ENCODE measurements at regions not wholly inside any gene's neighbourhood (a gene's known extent, or its start where the extent isn't known, plus 50 kb on each side); places are given as distances from the start of the nearest gene placed in this dataset.

DNA sequence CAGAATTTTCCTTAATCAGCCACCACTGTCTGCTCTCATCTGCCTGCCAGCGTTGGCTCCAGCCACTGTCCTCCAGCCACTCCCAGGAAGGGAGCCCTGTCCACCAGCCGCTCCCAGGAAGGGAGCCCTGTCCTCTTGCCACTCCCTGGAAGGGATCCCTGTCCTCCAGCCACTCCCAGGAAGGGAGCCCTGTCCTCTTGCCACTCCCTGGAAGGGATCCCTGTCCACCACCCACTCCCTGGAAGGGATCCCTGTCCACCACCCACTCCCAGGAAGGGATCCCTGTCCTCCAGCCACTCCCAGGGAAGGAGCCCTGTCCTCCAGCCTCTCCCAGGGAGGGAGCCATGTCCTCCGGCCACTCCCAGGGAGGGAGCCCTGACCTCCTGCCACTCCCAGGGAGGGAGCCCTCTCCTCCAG is 726.5 kb downstream of the PTPRU start:
- DNase-seq (ENCODE audit: low read depth in 1 of 2, low spot score in 1 of 2) (peak in 1 of 2 experiments; percentile 26), ATAC-seq (no peak; a peak in 1 of 6 replicates), FAIRE-seq (no peak)
- H3K27ac ChIP-seq = peak overlapping the region in 1 of 2 experiments; percentile 37; a peak in 1 of 6 replicates
- H3K9me3 ChIP-seq = no peaks in the 10 kb centered on the region
- H3K4me3 ChIP-seq = no peak overlapping the region
- H3K4me2 ChIP-seq = no peak overlapping the region
- TF ChIP-seq HOXB13 (CRISPR knock-in tag; IDR thresholded peaks at IDR 0.05; ENCODE audit: low read depth) (no peak), NPAS2 (CRISPR knock-in tag; IDR thresholded peaks at IDR 0.05; ENCODE audit: borderline replicate concordance) (no peak), TFCP2L1 (CRISPR knock-in tag; IDR thresholded peaks at IDR 0.05) (no peak), JUNB (IDR thresholded peaks at IDR 0.05) (no peak), SMC3 (IDR thresholded peaks at IDR 0.05) (no peak), NR3C1 (IDR thresholded peaks at IDR 0.05) (no peak), KDM1A (IDR thresholded peaks at IDR 0.05; ENCODE audit: low read depth) (no peak), RFX5 (IDR thresholded peaks at IDR 0.05) (no peak), FOXS1 (CRISPR knock-in tag; IDR thresholded peaks at IDR 0.05) (no peak), KDM5A (IDR thresholded peaks at IDR 0.05) (no peak), MAZ (IDR thresholded peaks at IDR 0.05; ENCODE audit: borderline replicate concordance, low read depth, low read length) (no peak), ZNF302 (CRISPR knock-in tag; IDR thresholded peaks at IDR 0.05) (no peak)
- TF ChIP-seq, protein P1, sequence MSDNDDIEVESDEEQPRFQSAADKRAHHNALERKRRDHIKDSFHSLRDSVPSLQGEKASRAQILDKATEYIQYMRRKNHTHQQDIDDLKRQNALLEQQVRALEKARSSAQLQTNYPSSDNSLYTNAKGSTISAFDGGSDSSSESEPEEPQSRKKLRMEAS (IDR thresholded peaks at IDR 0.05) = no peak
- WGBS (ENCODE audit: missing lambda C conversion rate) = no CpG with 5 or more reads among the region's 3 CpGs
- POLR2A ChIA-PET = no interaction called here
- CTCF ChIA-PET = no interaction called here
- H3K4me1 ChIP-seq = no peaks in the 10 kb centered on the region; the same call in 2 of the 3 replicates

DNA sequence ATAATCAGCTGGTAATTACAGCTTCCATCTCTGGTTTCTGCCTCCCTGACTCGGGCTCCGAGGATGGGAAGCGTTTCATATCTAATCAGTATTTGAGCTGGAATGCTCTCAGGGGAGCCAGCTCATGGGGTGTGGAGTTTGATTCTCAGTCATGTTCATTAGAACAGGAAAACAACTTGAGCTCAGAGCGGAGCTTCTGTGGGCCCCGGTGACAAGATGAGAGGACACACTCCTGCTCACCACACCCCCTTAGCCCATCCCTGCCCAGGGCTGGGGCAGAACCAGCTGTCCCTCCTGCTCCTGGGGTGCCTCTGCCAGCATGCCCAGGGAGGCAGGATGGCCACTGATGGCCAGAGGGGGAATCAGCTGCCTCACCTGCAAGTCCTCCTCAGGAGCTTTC is 726.0 kb downstream of the PTPRU start:
- Histone ChIP-seq H3K4me1 (no peaks in the 10 kb centered on the region; the same call in 2 of the 3 replicates), H3K27ac (peak overlapping the region in 1 of 2 experiments; percentile 37; a peak in 1 of 6 replicates), H3K4me3 (no peak overlapping the region), H3K9me3 (no peaks in the 10 kb centered on the region), H3K4me2 (no peak overlapping the region)
- TF ChIP-seq FOSB (CRISPR knock-in tag; IDR thresholded peaks at IDR 0.05) (no peak), CHD4 (IDR thresholded peaks at IDR 0.05; ENCODE audit: borderline replicate concordance) (no peak), HOXB13 (CRISPR knock-in tag; IDR thresholded peaks at IDR 0.05; ENCODE audit: low read depth) (no peak), CHD2 (IDR thresholded peaks at IDR 0.05; ENCODE audit: low read length, partially characterized antibody) (no peak), TP53 (CRISPR knock-in tag; IDR thresholded peaks at IDR 0.05) (no peak), MAFK (IDR thresholded peaks at IDR 0.05; ENCODE audit: partially characterized antibody) (no peak)
- ChIA-PET CTCF (no interaction called here), POLR2A (no interaction called here)
- ATAC-seq (no peak), DNase-seq (ENCODE audit: low read depth in 1 of 2, low spot score in 1 of 2) (no peak), FAIRE-seq (no peak)
- WGBS (ENCODE audit: missing lambda C conversion rate) = 83% methylated on average over 4 of the region's 5 CpGs

DNA sequence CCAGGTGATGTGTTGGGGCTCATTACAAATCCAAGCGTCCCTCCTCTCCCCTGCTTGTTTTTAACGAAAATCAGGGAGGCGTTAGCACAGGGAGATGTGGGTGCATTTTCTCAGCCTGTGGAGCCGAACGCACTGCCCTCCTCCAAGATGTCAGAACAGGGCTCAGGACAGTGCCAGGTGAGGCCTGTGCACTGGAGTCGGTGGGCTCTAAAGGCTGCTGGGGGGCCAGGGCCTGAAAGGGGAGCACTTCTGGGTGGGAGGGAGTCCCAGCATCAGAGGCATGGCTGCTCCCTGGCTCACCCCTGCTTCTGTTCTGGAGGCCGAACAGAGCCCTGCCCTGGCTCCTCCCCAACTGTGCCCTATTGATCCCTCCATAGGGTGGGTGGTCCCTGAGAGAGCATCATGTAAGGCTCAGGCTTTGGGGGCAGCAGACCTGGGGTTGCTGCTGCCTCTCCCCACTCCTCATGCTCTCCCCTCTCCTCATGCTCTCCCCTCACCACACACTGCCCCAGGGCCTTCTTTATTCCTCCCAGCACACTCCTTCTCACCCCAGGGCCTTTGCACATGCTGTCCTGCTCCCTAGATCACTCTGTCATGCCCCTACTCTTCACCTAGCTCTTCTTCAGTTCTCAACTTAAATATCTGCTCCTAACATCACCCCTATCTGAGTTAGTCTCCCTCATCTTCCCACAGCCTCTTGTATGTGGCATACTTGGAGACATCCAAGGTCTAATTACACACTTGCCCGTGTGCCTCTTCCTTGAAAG is 725.2 kb downstream of the PTPRU start:
- 78% methylated on average over 4 of the region's 8 CpGs for WGBS (ENCODE audit: missing lambda C conversion rate)
- CTCF ChIA-PET = no interaction called here
- Histone ChIP-seq H3K27ac (no peak overlapping the region), H3K4me2 (no peak overlapping the region), H3K4me3 (no peak overlapping the region), H3K9me3 (no peaks in the 10 kb centered on the region), H3K4me1 (no peaks in the 10 kb centered on the region; the same call in 2 of the 3 replicates)
- POLR2A ChIA-PET = no interaction called here
- ATAC-seq (no peak), FAIRE-seq (no peak), DNase-seq (ENCODE audit: low read depth in 1 of 2, low spot score in 1 of 2) (no peak)
- no peak for TF ChIP-seq BHLHE40 (IDR thresholded peaks at IDR 0.05; ENCODE audit: low read depth, low read length)
- no peak for TF ChIP-seq CHD2 (IDR thresholded peaks at IDR 0.05; ENCODE audit: low read length, partially characterized antibody)
- TF ChIP-seq, protein P2, sequence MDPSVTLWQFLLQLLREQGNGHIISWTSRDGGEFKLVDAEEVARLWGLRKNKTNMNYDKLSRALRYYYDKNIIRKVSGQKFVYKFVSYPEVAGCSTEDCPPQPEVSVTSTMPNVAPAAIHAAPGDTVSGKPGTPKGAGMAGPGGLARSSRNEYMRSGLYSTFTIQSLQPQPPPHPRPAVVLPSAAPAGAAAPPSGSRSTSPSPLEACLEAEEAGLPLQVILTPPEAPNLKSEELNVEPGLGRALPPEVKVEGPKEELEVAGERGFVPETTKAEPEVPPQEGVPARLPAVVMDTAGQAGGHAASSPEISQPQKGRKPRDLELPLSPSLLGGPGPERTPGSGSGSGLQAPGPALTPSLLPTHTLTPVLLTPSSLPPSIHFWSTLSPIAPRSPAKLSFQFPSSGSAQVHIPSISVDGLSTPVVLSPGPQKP (IDR thresholded peaks at IDR 0.05; ENCODE audit: low read depth, low read length) = no peak
- no peak for TF ChIP-seq HOXB5 (CRISPR knock-in tag; IDR thresholded peaks at IDR 0.05)
- no peak for TF ChIP-seq JUN (IDR thresholded peaks at IDR 0.05)
- TF ChIP-seq ZNF302 (CRISPR knock-in tag; IDR thresholded peaks at IDR 0.05) = no peak
- no peak for TF ChIP-seq HEYL (CRISPR knock-in tag; IDR thresholded peaks at IDR 0.05)
- TF ChIP-seq, protein P3, sequence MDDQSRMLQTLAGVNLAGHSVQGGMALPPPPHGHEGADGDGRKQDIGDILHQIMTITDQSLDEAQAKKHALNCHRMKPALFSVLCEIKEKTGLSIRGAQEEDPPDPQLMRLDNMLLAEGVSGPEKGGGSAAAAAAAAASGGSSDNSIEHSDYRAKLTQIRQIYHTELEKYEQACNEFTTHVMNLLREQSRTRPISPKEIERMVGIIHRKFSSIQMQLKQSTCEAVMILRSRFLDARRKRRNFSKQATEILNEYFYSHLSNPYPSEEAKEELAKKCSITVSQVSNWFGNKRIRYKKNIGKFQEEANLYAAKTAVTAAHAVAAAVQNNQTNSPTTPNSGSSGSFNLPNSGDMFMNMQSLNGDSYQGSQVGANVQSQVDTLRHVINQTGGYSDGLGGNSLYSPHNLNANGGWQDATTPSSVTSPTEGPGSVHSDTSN (IDR thresholded peaks at IDR 0.05) = no peak
- TF ChIP-seq RFX5 (IDR thresholded peaks at IDR 0.05) = no peak
